ENCODE measurements at regions not wholly inside any gene's neighbourhood (a gene's known extent, or its start where the extent isn't known, plus 50 kb on each side); places are given as distances from the start of the nearest gene placed in this dataset.
"Not testable (repeated sequence)": the region's sequence is repeated elsewhere in the genome, so short reads cannot be mapped to it uniquely, and the experiment has no call there.

DNA sequence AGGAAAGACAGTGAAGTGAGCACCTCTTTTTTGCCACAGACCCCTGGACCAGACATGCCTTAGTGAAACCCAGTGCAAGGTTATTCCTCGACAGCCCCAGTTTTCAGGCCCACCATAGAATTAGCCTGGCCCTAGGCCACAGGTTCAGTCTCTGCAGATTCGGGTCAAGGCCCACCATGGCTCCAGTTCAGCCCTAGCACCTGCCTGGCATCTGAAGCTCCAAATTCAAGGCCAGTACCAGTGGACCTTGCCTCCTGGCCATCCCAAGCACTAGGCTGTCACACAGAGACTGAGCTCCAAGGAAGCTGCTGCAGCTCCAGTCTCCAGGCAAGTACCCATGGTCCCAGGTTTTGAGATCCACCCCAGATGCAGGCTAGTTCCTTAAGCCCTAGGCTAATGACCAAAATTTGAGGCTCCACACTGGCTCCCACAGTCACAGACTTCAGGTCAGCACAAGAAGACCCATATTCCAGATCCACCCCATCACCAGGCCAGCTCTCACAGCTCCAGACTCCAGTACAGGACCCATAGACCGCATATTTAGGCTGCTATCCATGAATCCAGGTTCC lies 877.5 kb upstream of the ADGRB3 start:
- DNase-seq: no peak

DNA sequence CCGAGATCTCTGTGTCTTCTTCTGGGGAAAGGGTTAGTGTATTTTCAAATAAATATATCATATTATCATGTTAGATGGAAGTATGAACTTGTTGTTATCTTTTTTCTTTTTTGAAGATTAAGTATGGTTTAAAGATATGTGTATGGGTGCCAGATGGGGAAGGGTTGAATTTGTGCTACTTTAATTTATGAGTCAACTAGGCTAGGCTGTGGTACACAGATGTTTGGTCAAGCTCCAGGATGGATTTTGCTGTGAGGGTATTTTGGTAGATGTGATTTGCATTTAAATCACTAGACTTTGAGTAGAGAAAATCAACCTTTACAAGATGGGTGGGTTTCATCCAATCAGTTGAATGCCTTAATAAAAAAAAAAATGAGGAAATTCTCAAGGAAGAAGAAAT lies 886.6 kb upstream of the ADGRB3 start:
- DNase-seq: no peak

DNA sequence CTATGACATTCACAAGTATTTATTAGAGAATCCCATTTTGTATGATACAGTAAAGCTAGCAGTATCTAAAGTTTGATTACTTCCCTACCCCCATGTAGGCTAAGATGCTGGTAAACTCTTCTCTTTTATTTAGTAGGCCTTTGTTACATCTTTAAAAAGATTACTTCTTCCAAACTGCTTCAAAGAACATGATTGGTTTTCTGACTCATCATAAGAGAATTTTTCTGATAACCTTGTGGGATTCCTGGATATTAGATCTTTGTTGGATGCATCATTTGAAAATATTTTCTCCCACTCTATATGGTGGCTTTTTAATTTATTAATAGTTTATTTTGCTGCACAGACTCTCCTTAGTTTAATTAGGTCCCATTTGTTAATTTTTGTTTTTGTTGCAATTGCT lies 898.3 kb upstream of the ADGRB3 start:
- DNase-seq: no peak

DNA sequence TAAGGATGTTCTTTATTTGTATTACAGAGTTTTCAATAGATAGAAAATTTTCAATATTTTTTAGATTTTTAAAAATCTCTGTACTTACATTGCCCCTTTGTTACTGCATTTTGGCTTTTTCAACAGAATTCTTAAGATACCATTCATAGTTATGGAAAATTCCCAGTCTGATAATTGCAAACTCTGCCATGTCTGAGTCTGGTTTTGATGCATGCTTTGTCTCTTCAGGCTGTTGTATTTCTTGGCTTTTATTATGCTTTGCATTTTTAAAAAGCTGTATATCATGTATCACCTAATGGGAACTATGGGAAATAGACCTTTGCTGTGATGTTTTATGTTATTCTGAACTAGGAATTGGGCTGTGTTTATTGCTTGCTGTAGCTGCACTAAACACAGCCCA lies 898.9 kb upstream of the ADGRB3 start:
- DNase-seq: no peak

DNA sequence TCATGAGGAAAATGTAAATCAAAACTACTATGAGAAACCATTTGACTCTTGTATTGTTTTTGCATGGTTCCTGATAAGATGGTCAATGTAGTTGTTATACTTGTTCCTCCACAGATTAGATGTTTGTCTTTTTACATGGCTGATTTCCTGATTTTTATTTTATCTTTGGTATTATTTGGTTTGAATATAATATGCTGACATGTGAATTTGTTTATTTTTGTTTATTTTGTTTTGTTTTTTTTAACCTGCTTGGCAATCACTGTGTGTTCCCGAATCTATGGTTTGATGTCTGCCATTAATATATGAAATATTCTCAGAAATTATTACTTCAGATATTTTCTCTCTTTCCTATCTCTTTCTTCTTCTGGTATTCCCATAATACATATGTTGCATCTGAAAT lies 899.5 kb upstream of the ADGRB3 start:
- no peak for DNase-seq

DNA sequence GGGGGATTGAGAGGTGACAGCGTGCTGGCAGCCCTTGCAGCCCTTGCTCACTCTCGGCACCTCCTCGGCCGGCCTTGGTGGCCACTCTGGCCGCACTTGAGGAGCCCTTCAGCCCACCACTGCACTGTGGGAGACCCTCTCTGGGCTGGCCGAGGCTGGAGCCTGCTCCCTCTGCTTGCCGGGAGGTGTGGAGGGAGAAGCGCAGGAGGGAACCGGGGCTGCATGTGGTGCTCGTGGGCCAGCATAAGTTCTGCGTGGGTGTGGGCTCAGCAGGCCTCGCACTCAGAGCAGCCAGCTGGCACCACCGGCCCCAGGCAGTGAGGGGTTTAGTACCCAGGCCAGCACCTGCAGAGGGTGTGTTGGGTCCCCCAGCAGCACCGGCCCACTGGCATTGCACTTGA lies 912.2 kb upstream of the ADGRB3 start:
- no peak for DNase-seq

DNA sequence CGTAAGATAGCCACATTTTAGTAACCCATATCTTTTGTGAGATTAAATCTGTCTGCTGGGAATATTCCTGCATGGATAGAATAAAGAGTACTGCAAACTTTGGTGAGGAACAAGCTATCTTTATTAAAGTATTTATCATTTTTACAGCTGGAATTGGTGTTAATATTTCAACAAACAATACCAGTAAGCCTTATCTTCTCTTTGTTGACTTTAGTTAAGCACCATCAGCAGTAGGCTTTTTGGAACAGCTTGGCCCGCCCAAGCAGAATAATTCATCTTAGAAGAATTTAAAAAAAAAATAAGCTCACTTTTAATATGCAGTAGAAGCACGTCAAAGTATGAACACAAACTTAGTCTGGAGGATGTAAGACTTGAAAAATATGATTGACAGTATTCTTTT lies 917.8 kb upstream of the ADGRB3 start:
- no peak for DNase-seq

DNA sequence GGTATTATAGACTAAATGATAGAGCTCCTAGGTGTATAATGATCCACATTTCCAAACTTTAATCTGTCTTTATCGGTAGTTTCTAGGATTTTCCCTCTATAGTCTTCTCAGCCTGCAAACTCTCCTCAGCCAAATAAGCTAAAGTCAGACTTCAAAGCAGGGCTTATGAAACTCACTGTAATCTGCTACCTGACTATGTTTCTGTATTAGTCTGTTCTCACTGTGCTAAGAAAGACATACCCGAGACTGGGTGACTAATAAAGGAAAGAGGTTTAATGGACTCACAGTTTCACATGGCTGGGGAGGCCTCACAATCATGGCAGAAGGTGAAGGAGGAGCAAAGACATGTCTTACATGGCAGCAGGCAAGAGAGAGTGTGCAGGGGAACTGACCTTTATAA lies 928.7 kb upstream of the ADGRB3 start:
- DNase-seq: no peak

DNA sequence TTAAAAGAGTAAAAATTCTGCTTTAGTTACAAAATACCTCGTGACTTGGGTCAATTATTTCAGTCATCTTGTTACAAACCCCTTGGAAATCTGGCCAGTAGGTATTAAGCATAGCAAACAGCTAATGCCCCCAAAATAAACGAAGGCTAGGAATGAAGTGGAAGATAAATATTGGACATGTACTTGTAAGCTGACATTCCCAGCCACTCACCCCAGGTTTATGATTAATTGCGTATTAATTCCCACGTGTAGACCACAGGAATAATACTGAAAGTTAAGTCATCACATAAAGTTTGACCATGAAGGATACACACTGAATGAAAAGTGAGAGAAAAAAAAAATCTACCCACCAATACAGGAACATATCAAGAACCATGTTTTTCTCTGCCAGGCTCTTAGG lies 936.5 kb upstream of the ADGRB3 start:
- no peak for DNase-seq

DNA sequence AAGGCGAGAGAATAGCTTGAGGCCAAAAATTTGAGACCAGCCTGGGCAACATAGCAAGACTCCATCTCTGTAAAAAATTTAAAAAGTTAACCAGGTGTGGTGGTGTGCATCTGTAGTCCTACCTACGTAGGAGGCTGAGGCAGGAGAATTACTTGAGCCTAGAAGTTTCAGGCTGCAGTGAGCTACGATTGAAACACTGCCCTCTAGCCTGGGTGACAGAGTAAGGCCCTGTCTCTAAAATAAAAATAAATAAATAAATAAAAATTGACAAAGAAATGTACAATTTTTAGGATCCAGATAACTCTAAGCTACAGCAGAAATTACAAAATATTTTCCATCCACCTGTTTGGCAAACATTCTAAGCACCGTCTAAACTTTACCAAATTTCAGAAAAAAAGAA lies 941.0 kb upstream of the ADGRB3 start:
- no peak for DNase-seq

DNA sequence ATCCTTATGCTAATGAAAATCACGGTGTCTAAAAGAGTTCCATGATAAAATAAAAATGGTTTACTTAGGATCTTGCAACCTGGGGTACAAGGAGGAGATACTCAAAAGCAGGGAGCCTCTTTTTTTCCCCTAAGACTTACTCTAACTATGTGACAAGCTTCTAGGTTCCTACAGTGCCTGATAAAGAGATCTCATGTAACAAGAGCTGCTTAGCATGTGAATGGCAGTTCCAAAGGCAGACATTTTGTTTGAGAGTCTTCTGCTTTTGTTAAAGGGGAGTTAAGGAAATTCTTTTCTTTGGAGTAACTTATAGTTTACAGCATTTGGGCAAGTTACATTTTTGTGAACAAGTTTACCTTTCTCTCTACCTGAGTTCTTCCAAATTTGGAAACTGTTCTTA lies 945.8 kb upstream of the ADGRB3 start:
- DNase-seq: no peak

DNA sequence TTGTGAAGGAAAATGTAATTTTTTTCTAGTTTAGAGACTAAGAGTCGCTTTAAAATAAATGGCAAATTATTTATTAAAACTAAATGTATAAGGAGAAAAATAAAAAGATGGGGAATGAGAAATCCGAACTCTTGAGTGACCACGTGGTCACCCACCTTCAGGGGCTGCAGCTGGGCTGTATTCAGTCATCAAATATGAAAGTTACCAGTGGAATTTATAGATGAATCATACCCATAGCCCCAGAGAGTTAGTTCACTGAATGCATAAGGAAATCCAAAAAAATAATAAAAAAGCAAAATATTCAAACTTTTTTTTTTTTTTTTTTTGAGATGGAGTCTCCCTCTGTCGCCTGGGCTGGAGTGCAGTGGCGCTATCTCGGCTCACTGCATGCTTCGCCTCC lies 947.7 kb upstream of the ADGRB3 start:
- no peak for DNase-seq

DNA sequence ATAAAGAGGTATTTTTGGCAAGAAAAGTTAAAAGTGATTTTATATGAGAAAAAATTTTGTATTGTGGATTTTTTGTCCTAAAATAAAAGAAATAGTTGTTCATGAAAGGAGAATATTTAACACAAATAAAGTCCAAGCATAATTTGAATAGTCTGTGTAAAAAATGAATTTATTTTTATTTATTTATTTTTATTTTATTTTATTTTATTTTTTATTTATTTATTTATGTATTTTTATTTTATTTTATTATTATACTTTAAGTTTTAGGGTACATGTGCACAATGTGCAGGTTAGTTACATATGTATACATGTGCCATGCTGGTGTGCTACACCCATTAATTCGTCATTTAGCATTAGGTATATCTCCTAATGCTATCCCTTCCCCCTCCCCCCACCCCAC lies 948.9 kb upstream of the ADGRB3 start:
- DNase-seq: not testable (repeated sequence)

DNA sequence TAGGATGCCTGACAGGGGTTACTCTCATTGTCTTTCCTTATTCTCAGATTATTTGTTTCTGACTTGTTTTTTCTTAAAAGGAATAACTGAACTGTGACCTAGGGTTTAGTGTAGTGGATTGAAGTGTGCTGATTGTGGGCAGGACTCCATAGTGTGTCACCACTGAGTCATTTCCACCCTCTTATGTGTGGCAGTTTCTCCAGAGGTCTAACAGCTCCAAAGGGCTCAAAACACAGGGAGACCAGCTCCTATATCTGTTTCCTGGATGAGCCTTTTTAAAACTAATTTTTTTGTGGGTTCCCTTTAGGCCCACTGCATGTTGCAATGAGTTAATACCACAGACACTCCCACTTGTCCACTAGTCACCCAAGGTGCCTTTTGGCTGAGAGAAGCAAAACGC lies 951.1 kb upstream of the ADGRB3 start:
- no peak for DNase-seq

DNA sequence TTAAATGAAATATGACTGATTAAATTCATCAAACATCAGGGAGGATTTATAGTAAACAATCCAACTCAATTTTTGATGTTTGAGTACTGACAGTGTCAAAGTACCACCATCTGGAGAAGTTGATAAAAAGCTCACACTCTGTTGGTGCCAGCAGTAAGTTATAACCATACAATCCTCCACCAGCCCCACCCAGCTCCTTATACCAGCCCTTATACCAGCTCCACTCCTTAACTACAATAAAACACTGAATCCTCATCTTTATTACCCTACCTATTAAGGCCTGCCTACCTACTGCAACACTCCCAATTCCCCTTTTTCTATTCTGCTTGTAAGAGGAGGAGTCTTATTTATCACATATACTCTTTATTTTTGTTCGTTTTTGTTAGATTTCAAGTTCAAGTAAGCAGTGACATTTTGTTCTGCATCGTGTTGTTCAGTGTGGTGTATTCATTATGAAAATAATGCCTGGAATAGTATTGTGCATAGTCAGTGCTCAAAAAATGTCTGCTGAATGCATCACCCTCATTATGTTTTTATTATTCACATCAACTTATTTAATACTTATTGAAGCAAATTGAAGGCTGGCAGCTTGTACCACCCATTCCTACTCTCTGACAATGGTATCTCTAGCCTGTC lies 954.7 kb upstream of the ADGRB3 start:
- DNase-seq: no peak

DNA sequence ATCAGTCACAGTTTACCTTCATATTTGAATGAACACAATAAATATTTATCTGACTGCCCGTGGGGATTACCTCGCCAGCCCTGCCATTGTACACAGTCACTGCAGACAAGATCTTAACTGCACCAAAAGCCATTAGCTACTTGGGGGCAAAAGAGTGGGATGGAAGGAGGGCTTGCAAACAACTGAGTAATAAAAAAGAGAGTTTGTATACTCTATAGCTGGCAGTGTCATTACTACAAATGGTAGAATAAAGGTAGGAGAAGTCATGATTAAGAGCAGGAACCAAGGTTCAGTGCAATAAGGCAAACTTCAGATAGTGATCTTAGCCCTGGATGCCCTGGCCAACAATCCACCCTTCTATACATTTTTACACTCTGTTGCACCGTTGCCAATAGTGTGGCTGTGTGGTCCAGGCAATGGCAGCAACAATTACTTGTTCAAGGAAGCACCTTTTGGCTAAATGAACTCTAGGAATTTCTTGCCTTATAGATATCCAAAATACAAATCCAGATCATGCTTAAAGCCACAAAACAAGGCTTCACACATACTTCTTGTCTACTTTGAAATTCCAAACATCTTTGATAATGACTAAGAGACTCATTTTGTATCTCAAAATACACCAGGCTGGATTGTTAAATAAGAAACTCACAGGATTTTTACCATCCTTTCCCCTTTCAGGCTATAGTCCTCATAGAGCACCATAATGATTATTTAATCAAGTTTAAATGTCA lies 955.4 kb upstream of the ADGRB3 start:
- no peak for DNase-seq

DNA sequence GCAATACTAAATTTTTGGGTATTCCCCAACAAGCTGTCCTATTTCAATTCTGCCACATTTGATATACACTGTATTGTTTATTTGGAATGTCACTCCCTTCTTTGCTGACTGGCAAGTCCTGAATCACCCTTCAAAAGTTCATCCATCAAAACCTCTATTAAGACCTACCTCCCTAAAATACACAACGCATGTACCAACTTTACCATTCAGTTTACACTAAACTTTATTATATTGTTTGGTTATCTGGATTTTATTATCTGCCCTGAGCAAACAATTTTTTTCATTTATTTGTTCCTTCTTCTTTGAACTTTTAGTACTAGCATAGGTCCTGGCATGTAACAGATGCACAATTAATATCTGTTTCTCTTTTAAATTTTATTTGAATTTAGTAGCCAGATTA lies 958.2 kb upstream of the ADGRB3 start:
- no peak for DNase-seq

DNA sequence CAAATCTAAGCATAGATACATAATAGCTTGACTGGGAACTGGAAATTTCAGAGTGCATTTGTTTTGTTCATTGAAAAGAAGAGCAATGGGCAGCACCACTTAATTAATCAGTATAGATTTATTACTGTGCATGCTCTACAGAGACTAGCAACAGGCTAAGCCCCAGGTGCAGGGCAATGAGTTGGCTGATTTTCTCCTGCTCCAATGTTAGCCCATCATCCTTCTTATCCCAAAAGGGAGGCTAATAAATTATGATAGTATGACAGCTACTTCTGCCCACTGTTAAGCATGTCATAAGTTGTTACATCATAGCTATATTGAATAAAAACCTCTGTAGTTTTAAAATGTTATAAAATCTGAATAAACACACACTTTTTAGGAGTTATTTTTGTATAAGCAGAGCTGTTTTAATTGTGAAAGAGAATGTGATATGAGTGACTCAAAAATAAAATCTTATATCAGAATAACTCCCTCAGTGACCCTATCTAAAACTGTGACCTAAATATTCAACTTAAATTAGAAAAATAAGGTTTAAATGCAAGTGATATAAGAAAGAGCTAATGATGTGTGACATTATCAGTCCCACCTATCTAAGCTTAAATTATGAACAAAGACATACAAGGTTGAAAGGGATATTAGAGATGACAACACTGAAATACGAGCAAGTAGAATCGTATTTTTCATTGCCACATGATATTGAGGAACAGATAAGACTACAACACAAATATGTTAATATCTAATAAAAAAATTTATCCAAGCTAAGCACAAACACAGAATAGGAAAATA lies 967.3 kb upstream of the ADGRB3 start:
- no peak for DNase-seq

DNA sequence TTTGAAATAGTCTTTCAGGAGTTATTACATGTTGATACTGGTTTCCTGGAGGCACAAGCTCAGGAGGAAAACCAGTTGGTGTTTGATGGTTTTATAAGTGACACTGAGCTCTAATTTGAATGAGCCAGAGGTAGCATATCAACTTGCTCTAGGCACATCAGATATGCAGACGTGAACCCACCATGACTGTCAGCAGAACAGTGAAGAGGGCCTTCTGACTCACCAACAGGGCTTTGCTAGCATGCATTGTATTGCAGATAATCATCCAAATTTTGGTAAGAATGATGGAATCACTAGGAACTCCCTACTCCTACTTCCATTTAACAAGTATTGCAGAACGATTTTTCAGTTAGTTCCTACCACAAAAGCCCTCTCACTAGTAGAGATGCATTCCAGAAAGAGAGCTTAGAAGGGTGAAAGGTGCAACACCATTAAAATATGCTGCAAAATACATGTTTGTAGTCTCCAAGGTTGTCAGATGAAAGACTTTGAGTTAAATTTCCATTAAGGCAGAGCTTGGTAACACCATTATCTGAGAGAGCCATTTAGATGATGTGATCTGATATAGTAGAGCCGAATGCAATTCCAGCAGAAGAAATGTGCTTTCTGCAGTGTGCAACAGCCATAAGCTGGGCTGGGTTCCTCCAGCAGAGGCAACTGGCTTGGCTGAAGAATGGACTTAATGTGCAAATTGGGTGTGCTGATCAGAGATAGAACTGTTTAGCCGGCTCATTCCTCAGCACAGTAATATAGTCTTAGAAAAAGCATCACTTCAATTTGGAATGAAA lies 968.7 kb upstream of the ADGRB3 start:
- DNase-seq: no peak

DNA sequence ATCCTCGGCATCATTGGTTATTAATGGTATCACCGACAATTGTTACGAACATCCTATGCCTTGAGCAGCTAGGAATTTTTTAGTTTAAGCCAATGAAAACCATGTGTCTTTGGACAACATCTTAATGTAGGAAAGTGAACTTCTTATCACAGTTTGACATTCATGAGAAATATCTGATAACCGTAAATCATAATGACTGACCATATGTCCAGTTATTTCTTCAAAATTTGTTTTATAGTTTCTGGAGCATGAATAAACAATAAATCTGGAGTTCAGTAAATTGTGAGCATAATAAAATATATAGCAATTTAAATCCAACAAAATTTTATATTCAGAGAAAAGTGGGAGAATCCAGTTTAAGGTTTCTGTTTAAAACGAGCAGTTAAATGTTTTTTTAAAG lies 970.1 kb upstream of the ADGRB3 start:
- no peak for DNase-seq

DNA sequence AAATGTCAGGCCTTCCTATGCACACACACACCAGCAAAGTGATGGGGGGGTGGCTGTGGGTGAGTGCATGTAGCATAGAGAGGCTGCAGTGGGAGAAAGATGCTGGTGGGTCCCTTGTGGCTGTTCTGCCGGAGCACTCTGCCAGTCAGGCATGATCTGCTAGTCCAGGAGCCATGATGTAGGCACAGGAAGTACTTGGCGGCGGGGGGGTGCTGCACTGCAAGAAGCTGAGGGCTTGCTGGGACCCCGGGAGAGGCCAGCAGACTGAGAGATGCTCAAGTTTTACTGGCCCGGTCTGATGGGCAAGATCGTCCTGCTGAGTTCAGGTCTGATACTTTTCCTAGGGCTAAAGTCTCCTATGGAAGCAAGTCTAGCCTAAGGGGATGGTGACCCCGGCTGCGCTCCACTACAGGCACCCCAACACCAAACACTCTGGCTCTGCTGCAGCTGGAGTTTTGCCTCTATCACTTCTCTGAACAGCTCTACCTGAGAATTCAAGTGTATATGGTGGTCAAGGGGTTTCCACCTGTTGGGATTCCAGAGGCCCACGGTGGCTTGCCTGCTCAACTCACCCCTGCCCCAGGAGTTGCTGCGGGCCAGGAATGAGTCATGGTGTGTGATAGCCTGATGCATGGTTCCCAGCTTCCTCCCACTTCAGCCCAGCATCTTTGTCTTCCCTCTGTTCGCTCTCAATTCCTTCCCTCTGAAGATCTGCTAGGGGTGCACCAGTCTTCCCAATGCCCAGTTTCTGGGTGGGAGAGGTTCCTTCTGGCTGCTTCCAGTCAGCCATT lies 971.8 kb upstream of the ADGRB3 start:
- DNase-seq: no peak

DNA sequence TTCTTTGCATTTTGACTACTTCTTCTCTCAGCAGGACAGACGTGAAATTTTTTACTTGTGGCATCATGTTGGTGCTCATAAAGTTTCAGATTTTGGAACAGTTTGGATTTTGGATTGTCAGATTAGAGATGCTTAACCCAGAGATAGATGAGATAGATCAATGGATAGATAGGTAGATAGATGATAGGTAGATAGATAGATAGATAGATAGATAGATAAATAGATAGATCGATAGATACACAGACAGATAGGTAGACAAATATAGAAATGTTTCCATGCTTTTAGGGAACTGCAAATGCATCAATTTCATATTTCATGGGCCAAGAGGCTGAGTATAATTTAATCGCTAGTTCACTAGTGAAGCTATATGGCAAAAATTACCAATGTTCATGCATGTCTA lies 981.5 kb upstream of the ADGRB3 start:
- DNase-seq: no peak
